ENCODE measurements at regions not wholly inside any gene's neighbourhood (a gene's known extent, or its start where the extent isn't known, plus 50 kb on each side); places are given as distances from the start of the nearest gene placed in this dataset.
A peak's percentile ranks its signal among the peaks of the same experiment; 100 is the strongest.
"Not testable (repeated sequence)": the region's sequence is repeated elsewhere in the genome, so short reads cannot be mapped to it uniquely, and the experiment has no call there.

DNA sequence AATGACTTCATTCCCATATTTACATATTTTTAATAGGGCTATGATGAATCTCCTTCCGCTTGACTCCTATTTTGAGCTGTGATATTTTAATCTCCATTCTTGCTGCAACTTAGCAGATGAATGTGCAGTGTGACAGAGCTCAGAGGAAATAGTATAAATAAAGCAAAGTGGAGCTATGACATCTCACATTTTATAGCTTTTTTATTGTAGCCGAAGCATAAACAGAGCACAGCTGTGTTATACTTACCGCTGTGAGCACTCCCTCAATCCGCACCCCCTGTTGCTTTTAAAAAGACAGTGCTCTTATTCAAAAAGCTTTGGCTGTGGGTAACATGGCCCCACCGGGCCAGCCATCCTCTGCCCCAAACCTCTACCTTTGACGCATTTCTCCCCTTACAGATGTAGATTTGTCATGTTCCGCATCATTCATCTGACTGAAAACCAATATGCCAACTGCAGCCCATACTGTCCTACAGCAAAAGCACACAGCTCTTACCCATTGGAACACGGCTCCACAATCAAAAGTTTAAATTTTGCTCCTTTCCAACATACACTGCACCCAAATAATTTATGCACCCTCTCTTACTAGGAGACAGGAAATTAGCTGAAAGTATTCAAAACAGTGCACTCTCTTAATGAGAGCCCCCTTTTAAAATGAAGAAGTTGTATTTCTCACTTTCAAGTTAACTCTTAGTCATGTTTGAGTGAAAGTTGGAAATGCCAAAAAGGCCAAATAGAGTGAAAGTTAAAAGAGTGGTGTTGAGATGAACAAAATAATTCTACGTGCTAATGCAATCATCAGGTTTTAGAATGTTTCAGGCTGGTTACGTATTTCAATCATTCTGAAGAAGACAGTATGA, 429.3 kb upstream of the SOX5 start:
- DNase-seq (ENCODE audit: low read depth in 2 of 2), result no peak

- DNase-seq (ENCODE audit: low read depth in 2 of 2), result no peak
These were observed 425.0 kb upstream of the SOX5 start for GRCh38 chr12:24374452-24374851.

DNA sequence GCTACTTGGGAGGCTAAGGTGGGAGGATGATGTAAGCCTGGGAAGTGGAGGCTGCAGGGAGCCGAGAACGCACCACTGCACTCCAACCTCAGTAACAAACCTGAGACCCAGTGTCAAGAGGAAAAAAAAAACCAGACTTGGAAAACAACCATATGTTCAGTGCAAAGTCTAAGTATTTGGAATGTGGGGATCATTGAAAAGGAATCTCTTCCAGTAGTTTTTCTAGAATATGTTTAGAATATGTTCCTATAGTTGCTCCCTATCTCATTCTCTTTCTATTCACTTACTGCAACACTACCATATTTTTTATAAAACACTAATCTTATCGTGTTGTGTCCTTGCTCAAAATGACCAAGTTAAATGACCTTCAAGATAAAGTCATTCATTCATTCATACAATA, 423.5 kb upstream of the SOX5 start:
- no peak for DNase-seq (ENCODE audit: low read depth in 2 of 2)

- DNase-seq (ENCODE audit: low read depth in 2 of 2), result no peak
These were observed 417.0 kb upstream of the SOX5 start for GRCh38 chr12:24366514-24366913.

DNA sequence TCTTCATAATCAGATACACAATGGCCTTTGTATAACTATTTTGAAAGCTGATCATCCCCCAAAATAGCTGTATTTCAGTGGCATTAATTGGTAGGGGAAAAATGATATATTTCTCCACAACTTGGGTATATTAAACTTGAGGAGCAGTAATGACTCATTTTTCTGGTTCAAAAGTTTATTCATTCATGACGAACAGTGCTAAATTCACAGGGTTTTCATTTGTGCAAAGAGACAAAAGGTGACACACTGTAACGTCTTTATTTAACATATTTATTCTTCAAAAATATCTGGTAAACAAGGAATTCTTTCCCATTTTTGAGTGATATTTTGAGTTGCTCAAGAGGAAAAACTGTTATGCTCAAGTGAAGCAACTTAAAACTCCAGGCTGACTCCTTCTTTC, 415.5 kb upstream of the SOX5 start:
- DNase-seq (ENCODE audit: low read depth in 2 of 2), result no peak

GRCh38 chr12:24363177-24363754, 413.8 kb upstream of the SOX5 start:
- DNase-seq (ENCODE audit: low read depth in 2 of 2), result no peak

DNA sequence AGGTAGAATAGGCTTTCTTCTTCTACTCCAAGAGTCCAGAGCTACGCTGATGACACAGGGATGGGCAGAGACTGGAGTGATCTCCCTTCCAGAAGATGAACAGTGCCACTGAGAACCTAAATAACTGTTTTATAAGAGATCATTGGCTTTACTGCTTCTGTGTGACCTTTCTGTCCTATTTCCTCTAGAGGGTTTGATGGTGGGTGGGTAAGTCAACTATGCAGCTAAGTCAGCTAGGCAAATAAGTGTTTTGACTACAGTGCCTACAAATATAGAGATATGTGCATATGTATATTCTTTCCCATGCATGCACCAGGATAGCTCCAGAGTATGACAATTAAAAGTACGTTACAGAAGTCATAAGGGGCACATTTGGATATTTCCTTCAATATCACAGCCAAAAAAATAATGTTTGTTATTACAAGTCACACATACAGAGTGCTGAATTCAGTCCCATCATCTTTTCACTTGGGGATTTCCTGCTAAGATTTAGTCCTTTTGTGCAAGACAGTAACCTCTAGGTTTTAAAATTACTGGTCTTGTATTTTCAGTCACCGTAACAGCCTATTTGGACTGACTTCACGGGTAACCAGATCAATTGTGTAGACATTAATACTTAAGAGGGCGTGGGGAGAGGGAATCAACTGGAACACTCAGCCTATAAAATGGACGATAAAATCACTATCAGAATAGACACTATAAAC, 412.6 kb upstream of the SOX5 start:
- no peak for DNase-seq (ENCODE audit: low read depth in 2 of 2)

GRCh38 chr12:24360907-24361306, 411.4 kb upstream of the SOX5 start:
- no peak for DNase-seq (ENCODE audit: low read depth in 2 of 2)

DNA sequence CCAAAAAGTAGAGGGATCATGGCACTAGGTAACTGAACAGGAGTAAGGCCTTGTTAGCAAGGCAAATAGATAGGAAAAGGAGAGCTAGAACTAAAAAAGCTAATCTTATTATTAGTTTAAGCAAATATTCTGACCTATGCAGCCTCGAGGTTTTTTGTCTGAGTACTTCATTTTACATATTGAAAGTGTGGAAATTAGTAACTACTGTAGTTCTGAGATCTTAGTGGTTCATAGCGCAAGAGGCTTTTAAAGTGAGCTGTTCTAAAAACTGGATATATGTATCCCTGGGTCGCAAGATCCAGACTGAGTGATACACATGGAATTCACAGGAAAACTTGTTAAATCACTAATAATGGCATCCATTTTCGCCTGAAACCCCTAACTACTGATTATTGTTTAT, 411.0 kb upstream of the SOX5 start:
- no peak for DNase-seq (ENCODE audit: low read depth in 2 of 2)

GRCh38 chr12:24360057-24360456, 410.6 kb upstream of the SOX5 start:
- no peak for DNase-seq (ENCODE audit: low read depth in 2 of 2)

DNA sequence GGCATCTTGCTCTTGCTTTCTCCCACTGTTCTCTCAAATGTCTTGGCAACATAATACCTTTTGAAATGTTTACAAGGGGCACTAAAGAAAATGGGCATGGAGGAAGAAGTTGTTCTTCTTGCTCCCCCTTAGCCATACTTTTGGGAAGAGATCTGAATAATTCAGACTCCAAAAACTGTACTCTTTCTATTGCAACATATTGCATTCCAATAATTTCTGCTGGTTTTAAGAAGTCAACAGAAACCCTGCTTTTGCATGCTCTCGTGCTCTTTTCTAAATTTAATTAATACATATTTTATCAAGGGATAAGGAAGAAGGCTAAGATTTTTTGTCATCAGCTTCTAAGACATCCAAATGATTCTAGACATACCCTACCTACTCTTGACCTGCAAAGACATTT, 409.9 kb upstream of the SOX5 start:
- DNase-seq (ENCODE audit: low read depth in 2 of 2), result no peak

DNA sequence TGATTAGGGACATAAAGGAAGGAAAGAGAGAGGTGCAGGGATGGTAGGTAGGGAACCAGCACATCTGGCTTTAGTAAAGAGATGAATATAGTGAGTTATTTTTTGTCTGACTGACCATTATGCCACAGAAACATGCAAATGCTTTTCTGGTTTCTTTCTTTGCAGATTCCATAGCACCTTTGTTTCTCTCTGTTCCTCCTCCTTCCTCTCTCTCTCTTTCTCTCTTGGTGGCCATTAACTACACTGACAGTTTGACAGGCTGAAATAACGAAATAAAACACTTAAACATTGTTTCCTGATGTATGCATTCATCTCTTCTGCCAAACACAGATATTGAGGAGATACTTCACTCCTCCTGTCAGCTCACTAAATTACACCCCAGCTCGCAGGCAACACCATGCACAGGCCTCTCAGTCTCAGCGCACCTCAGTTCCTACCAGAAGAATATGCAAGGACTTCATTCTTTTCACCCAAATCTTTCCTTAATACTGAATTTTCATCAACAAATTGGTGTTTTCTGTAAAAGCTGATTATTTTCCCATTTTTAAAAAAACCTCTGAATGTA, 406.9 kb upstream of the SOX5 start:
- no peak for DNase-seq (ENCODE audit: low read depth in 2 of 2)

DNA sequence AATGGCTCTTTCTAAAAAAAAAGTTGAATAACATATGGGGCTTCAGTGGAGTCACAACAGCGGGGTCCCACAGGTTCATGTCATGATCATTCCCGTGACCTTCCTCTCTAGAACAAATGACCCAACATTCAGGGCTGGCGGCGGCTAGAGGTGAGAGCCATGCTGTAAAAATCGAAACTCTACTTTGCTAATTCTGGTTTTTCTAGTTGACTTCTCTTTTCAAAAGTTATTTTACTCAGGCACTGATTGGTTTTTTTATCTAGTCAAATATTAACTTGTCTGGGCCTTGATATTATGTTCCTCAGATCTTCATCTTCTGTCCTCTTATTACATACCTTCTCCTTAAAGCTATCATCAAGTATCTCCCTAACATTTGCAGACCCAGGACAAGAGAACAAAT, 402.9 kb upstream of the SOX5 start:
- no peak for DNase-seq (ENCODE audit: low read depth in 2 of 2)

GRCh38 chr12:24349051-24349799, 399.8 kb upstream of the SOX5 start:
- peak in 1 of 2 donors; percentile 61 for DNase-seq (ENCODE audit: low read depth in 2 of 2)

- DNase-seq (ENCODE audit: low read depth in 2 of 2), result not testable (repeated sequence)
These were observed 398.7 kb upstream of the SOX5 start for GRCh38 chr12:24348180-24348579.

DNA sequence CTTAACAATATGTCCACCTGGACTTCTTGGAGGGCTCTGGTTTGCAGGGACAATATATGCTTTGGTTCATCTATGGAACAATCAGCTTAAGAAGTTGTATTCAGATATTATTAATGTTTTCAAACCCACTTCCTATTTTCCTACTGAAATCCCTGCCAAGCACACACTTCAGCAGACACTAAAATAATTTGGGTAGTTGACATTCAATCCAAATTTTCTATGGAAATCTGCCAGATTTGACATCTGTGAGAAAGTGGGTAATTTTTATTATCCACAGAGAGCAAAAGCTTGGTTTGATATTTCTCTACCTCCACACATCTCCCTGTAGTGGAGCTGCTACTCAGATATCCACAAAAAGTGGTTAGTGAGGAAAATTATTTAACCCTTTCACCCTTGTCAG, 378.8 kb upstream of the SOX5 start:
- no peak for DNase-seq (ENCODE audit: low read depth in 2 of 2)

- no peak for DNase-seq (ENCODE audit: low read depth in 2 of 2)
These were observed 375.9 kb upstream of the SOX5 start for GRCh38 chr12:24325331-24325730.

- no peak for DNase-seq (ENCODE audit: low read depth in 2 of 2)
These were observed 358.4 kb upstream of the SOX5 start for GRCh38 chr12:24307716-24308335.

DNA sequence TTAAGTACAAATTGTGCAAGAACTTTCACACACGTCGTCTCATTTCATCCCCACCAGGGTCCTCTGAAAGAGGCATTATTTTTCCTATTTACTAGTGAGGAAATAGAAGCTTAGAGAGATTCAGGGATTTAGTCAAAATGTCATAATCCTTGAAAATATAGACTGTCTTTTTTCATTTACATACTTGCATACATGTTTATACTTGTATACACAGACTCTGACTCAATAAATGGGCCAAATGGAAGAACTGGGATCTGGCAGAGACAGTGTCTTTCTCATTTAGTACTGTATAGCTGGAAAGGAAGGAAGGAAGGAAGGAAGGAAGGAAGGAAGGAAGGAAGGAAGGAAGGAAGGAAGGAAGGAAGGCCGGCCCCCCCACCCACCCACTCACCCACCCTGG, 357.7 kb upstream of the SOX5 start:
- DNase-seq (ENCODE audit: low read depth in 2 of 2), result no peak

DNA sequence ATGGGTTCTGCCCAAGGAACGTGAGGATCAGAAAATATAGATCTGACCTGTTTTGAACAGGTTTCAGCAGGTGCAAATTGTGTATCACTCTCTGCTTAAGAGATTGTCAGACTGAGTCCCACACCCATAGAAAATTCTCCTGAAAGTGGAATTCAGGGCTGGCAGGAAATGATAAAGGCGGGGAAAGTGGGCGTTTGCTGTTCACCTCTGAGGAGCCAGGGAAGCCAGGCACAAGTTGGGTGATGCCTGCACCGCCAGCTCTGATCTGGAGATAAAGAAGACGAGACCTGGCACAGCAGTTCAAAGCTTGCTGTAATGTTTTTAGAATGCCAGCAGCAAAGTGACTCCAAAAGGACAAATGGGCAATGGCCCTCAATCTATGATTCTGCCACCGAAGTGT, 356.5 kb upstream of the SOX5 start:
- no peak for DNase-seq (ENCODE audit: low read depth in 2 of 2)

- no peak for DNase-seq (ENCODE audit: low read depth in 2 of 2)
These were observed 354.8 kb upstream of the SOX5 start for GRCh38 chr12:24304285-24304684.

Measured in dermis microvascular lymphatic vessel endothelial cell (primary cell).